ENCODE measurements at regions not wholly inside any gene's neighbourhood (a gene's known extent, or its start where the extent isn't known, plus 50 kb on each side); places are given as distances from the start of the nearest gene placed in this dataset.

DNA sequence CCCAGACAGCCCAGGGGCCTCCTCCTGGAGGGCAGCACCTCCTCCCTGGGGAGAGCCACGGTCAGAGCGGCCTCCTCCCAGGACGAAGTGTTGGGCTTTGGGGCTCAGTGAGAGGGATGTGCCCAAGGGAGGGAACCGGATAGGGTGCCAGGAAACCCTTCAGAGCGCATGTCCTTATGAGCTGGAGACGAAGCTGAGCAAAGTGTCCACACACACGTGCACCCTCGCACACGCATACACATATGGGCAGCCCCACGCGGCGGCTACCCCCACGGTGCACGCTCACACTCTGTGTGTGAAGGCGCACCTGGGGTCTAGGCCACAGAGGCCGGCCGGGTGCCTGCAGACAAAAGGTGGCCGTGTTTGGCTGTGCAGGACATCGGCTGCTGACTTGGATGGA, 106.1 kb upstream of the HDAC4 start:
- TF ChIP-seq, protein P1, sequence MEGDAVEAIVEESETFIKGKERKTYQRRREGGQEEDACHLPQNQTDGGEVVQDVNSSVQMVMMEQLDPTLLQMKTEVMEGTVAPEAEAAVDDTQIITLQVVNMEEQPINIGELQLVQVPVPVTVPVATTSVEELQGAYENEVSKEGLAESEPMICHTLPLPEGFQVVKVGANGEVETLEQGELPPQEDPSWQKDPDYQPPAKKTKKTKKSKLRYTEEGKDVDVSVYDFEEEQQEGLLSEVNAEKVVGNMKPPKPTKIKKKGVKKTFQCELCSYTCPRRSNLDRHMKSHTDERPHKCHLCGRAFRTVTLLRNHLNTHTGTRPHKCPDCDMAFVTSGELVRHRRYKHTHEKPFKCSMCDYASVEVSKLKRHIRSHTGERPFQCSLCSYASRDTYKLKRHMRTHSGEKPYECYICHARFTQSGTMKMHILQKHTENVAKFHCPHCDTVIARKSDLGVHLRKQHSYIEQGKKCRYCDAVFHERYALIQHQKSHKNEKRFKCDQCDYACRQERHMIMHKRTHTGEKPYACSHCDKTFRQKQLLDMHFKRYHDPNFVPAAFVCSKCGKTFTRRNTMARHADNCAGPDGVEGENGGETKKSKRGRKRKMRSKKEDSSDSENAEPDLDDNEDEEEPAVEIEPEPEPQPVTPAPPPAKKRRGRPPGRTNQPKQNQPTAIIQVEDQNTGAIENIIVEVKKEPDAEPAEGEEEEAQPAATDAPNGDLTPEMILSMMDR (IDR thresholded peaks at IDR 0.05; ENCODE audit: extremely low read depth in 1 of 2, insufficient read depth in 1 of 2, low read depth in 1 of 2, low read length in 2 of 2) = no peak
- TF ChIP-seq POLR2A (IDR thresholded peaks at IDR 0.05; ENCODE audit: low read depth, low read length) (no peak), MYC (IDR thresholded peaks at IDR 0.05; ENCODE audit: low read depth, low read length) (no peak), JUN (IDR thresholded peaks at IDR 0.05; ENCODE audit: borderline replicate concordance, insufficient read depth, insufficient read length, low read depth) (no peak), POLR2AphosphoS5 (IDR thresholded peaks at IDR 0.05; ENCODE audit: insufficient read depth, low read depth, low read length) (no peak)
- TF ChIP-seq, protein P2, sequence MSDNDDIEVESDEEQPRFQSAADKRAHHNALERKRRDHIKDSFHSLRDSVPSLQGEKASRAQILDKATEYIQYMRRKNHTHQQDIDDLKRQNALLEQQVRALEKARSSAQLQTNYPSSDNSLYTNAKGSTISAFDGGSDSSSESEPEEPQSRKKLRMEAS (IDR thresholded peaks at IDR 0.05; ENCODE audit: insufficient read depth, insufficient read length) = no peak
